ENCODE measurements at regions not wholly inside any gene's neighbourhood (a gene's known extent, or its start where the extent isn't known, plus 50 kb on each side); places are given as distances from the start of the nearest gene placed in this dataset.

DNA sequence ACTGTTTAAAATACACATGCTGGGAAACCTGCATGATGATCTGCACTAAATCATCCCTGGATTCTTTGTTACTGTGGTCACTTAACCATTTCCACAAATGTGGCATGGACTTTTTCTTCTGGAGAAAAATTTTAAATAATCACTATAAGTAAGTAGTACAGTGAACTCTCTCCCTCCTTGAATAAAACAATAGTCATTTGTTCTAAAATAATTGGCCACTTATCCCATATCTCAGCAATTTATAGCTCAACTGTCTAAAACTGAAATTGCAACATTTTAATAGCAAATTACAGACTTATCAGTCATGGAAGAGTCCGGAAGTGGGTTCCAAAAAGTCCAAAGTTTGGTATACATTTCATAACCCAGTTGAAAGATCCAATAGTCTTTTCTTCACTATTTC lies 90.9 kb downstream of the MTERF1 start:
- TF ChIP-seq, protein P1, sequence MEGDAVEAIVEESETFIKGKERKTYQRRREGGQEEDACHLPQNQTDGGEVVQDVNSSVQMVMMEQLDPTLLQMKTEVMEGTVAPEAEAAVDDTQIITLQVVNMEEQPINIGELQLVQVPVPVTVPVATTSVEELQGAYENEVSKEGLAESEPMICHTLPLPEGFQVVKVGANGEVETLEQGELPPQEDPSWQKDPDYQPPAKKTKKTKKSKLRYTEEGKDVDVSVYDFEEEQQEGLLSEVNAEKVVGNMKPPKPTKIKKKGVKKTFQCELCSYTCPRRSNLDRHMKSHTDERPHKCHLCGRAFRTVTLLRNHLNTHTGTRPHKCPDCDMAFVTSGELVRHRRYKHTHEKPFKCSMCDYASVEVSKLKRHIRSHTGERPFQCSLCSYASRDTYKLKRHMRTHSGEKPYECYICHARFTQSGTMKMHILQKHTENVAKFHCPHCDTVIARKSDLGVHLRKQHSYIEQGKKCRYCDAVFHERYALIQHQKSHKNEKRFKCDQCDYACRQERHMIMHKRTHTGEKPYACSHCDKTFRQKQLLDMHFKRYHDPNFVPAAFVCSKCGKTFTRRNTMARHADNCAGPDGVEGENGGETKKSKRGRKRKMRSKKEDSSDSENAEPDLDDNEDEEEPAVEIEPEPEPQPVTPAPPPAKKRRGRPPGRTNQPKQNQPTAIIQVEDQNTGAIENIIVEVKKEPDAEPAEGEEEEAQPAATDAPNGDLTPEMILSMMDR (IDR thresholded peaks at IDR 0.05) = no peak
- TF ChIP-seq POLR2A (IDR thresholded peaks at IDR 0.05) = no peak
- no peak for TF ChIP-seq POLR2AphosphoS5 (IDR thresholded peaks at IDR 0.05)
- TF ChIP-seq EP300 (IDR thresholded peaks at IDR 0.05) = no peak
